Stimulated activated CD8-positive, alpha-beta memory T cell treated with anti-CD3 and anti-CD28 coated beads, Interleukin-12 subunit alpha, Interleukin-12 subunit beta, amount 100 ng/mL, for 4 hours (primary cell): ENCODE measurements at regions not wholly inside any gene's neighbourhood (a gene's known extent, or its start where the extent isn't known, plus 50 kb on each side); places are given as distances from the start of the nearest gene placed in this dataset.

Experiments
- DNase-seq: peaks from one replicate; pipeline ENCODE4 v3.0.0-alpha.2; 2020; ENCODE audit warnings: low read depth

GRCh38 chr3:18079062-18079461, 336.6 kb upstream of the TBC1D5 start:
- DNase-seq, result no peak

- DNase-seq, result no peak
These were observed 334.9 kb upstream of the TBC1D5 start for GRCh38 chr3:18077128-18077840.

- DNase-seq, result no peak
These were observed 333.9 kb upstream of the TBC1D5 start for GRCh38 chr3:18076301-18076700.

GRCh38 chr3:18075799-18076198, 333.4 kb upstream of the TBC1D5 start:
- DNase-seq, result no peak

- no peak for DNase-seq
These were observed 329.4 kb upstream of the TBC1D5 start for GRCh38 chr3:18071833-18072232.

GRCh38 chr3:18070944-18071343, 328.5 kb upstream of the TBC1D5 start:
- no peak for DNase-seq

GRCh38 chr3:18070231-18070630, 327.8 kb upstream of the TBC1D5 start:
- no peak for DNase-seq

GRCh38 chr3:18069568-18069967, 327.1 kb upstream of the TBC1D5 start:
- DNase-seq, result no peak

- DNase-seq, result no peak
These were observed 324.6 kb upstream of the TBC1D5 start for GRCh38 chr3:18066899-18067582.

GRCh38 chr3:18064586-18064985, 322.2 kb upstream of the TBC1D5 start:
- no peak for DNase-seq

- no peak for DNase-seq
These were observed 320.2 kb upstream of the TBC1D5 start for GRCh38 chr3:18062657-18063025.

GRCh38 chr3:18061737-18062656, 319.6 kb upstream of the TBC1D5 start:
- no peak for DNase-seq

- DNase-seq, result no peak
These were observed 316.2 kb upstream of the TBC1D5 start for GRCh38 chr3:18058666-18059065.

GRCh38 chr3:18057471-18058091, 315.1 kb upstream of the TBC1D5 start:
- DNase-seq, result no peak

GRCh38 chr3:18054625-18055024, 312.2 kb upstream of the TBC1D5 start:
- DNase-seq, result no peak

- no peak for DNase-seq
These were observed 308.9 kb upstream of the TBC1D5 start for GRCh38 chr3:18051306-18051705.

GRCh38 chr3:18049096-18049495, 306.7 kb upstream of the TBC1D5 start:
- DNase-seq, result no peak

- no peak for DNase-seq
These were observed 304.6 kb upstream of the TBC1D5 start for GRCh38 chr3:18047052-18047451.

- DNase-seq, result no peak
These were observed 303.9 kb upstream of the TBC1D5 start for GRCh38 chr3:18046131-18046915.

GRCh38 chr3:18044971-18045880, 302.8 kb upstream of the TBC1D5 start:
- no peak for DNase-seq
